T-helper 2 cell treated with Interferon-gamma antibody and Interleukin-4, amounts not matched to agents 5 μg/mL and 100 μg/mL, for 36 hours (primary cell): ENCODE measurements at regions not wholly inside any gene's neighbourhood (a gene's known extent, or its start where the extent isn't known, plus 50 kb on each side); places are given as distances from the start of the nearest gene placed in this dataset.
"Not testable (repeated sequence)": the region's sequence is repeated elsewhere in the genome, so short reads cannot be mapped to it uniquely, and the experiment has no call there.

ENCODE experiments used
- DNase-seq: peaks from one replicate; pipeline ENCODE4 v3.0.0; 2021; ENCODE audit warnings: low spot score
- H3K27ac Mint-ChIP-seq: one replicate; pipeline ENCODE4 v1.8.0; 2021; ENCODE audit warnings: mild to moderate bottlenecking, mixed read lengths
- H3K27me3 Mint-ChIP-seq: one replicate; pipeline ENCODE4 v1.8.0; 2021; ENCODE audit warnings: low read depth, mixed read lengths
- H3K36me3 Mint-ChIP-seq: one replicate; pipeline ENCODE4 v1.8.0; 2021; ENCODE audit warnings: low read depth, mixed read lengths
- H3K4me1 Mint-ChIP-seq: one replicate; pipeline ENCODE4 v1.8.0; 2021; ENCODE audit warnings: low read depth, mixed read lengths
- H3K4me3 Mint-ChIP-seq: one replicate; pipeline ENCODE4 v1.8.0; 2022; ENCODE audit warnings: mild to moderate bottlenecking, moderate library complexity, mixed read lengths
- H3K9me3 Mint-ChIP-seq: one replicate; pipeline ENCODE4 v1.8.0; 2021; ENCODE audit warnings: mixed read lengths

- H3K27me3 Mint-ChIP-seq: no peaks in the 10 kb centered on the region
- no peak overlapping the region for H3K4me3 Mint-ChIP-seq
- DNase-seq: no peak
- H3K9me3 Mint-ChIP-seq: peaks cover 6% of the 10 kb centered on the region
- H3K27ac Mint-ChIP-seq: no peak overlapping the region
- H3K4me1 Mint-ChIP-seq: no peaks in the 10 kb centered on the region
- H3K36me3 Mint-ChIP-seq: no peaks in the 10 kb centered on the region
These were observed 678.9 kb upstream of the CELF4 start for GRCh38 chr18:38244480-38244879.

- no peak overlapping the region for H3K4me3 Mint-ChIP-seq
- H3K27me3 Mint-ChIP-seq: no peaks in the 10 kb centered on the region
- H3K36me3 Mint-ChIP-seq: no peaks in the 10 kb centered on the region
- H3K27ac Mint-ChIP-seq: no peak overlapping the region
- H3K4me1 Mint-ChIP-seq: no peaks in the 10 kb centered on the region
- no peak for DNase-seq
- H3K9me3 Mint-ChIP-seq: peaks cover 6% of the 10 kb centered on the region
These were observed 677.7 kb upstream of the CELF4 start for GRCh38 chr18:38243291-38243690.

- Mint-ChIP-seq H3K27me3 (no peaks in the 10 kb centered on the region), H3K36me3 (no peaks in the 10 kb centered on the region), H3K27ac (no peak overlapping the region), H3K4me1 (no peaks in the 10 kb centered on the region), H3K9me3 (peaks cover 3% of the 10 kb centered on the region), H3K4me3 (no peak overlapping the region)
- DNase-seq: no peak
These were observed 676.1 kb upstream of the CELF4 start for GRCh38 chr18:38241736-38242135.

GRCh38 chr18:38241216-38241615 lies 675.6 kb upstream of the CELF4 start:
- no peaks in the 10 kb centered on the region for H3K36me3 Mint-ChIP-seq
- H3K4me1 Mint-ChIP-seq: no peaks in the 10 kb centered on the region
- no peak for DNase-seq
- H3K27ac Mint-ChIP-seq: no peak overlapping the region
- peaks cover under 1% of the 10 kb centered on the region for H3K9me3 Mint-ChIP-seq
- no peaks in the 10 kb centered on the region for H3K27me3 Mint-ChIP-seq
- H3K4me3 Mint-ChIP-seq: no peak overlapping the region

- DNase-seq: no peak
- H3K27ac Mint-ChIP-seq: no peak overlapping the region
- H3K9me3 Mint-ChIP-seq: no peaks in the 10 kb centered on the region
- H3K4me1 Mint-ChIP-seq: no peaks in the 10 kb centered on the region
- no peaks in the 10 kb centered on the region for H3K36me3 Mint-ChIP-seq
- no peak overlapping the region for H3K4me3 Mint-ChIP-seq
- no peaks in the 10 kb centered on the region for H3K27me3 Mint-ChIP-seq
These were observed 674.0 kb upstream of the CELF4 start for GRCh38 chr18:38239606-38240005.

- Mint-ChIP-seq H3K27ac (no peak overlapping the region), H3K36me3 (no peaks in the 10 kb centered on the region), H3K4me1 (no peaks in the 10 kb centered on the region), H3K27me3 (no peaks in the 10 kb centered on the region), H3K4me3 (no peak overlapping the region), H3K9me3 (no peaks in the 10 kb centered on the region)
- no peak for DNase-seq
These were observed 672.2 kb upstream of the CELF4 start for GRCh38 chr18:38237796-38238195.

- Mint-ChIP-seq H3K27ac (no peak overlapping the region), H3K4me1 (no peaks in the 10 kb centered on the region), H3K36me3 (no peaks in the 10 kb centered on the region), H3K4me3 (no peak overlapping the region), H3K27me3 (no peaks in the 10 kb centered on the region), H3K9me3 (no peaks in the 10 kb centered on the region)
- DNase-seq: no peak
These were observed 656.0 kb upstream of the CELF4 start for GRCh38 chr18:38221476-38222100.

- no peak overlapping the region for H3K4me3 Mint-ChIP-seq
- no peak for DNase-seq
- H3K27ac Mint-ChIP-seq: no peak overlapping the region
- no peaks in the 10 kb centered on the region for H3K27me3 Mint-ChIP-seq
- H3K4me1 Mint-ChIP-seq: no peaks in the 10 kb centered on the region
- H3K36me3 Mint-ChIP-seq: no peaks in the 10 kb centered on the region
- no peaks in the 10 kb centered on the region for H3K9me3 Mint-ChIP-seq
These were observed 633.4 kb upstream of the CELF4 start for GRCh38 chr18:38198956-38199355.

- H3K27ac Mint-ChIP-seq: no peak overlapping the region
These were observed 632.9 kb upstream of the CELF4 start for GRCh38 chr18:38198526-38198925.

GRCh38 chr18:38186491-38186890 lies 620.9 kb upstream of the CELF4 start:
- H3K9me3 Mint-ChIP-seq: peaks cover 6% of the 10 kb centered on the region
- H3K4me1 Mint-ChIP-seq: no peaks in the 10 kb centered on the region
- no peaks in the 10 kb centered on the region for H3K36me3 Mint-ChIP-seq
- H3K27ac Mint-ChIP-seq: no peak overlapping the region
- DNase-seq: no peak
- no peaks in the 10 kb centered on the region for H3K27me3 Mint-ChIP-seq
- no peak overlapping the region for H3K4me3 Mint-ChIP-seq

More at GRCh38 chr18:38198526-38198925, 632.9 kb upstream of the CELF4 start:
- H3K27me3 Mint-ChIP-seq: no peaks in the 10 kb centered on the region
- no peaks in the 10 kb centered on the region for H3K9me3 Mint-ChIP-seq
- no peaks in the 10 kb centered on the region for H3K4me1 Mint-ChIP-seq
- DNase-seq: no peak
- H3K36me3 Mint-ChIP-seq: no peaks in the 10 kb centered on the region
- H3K4me3 Mint-ChIP-seq: no peak overlapping the region

GRCh38 chr18:38174594-38174993 lies 609.0 kb upstream of the CELF4 start:
- Mint-ChIP-seq H3K27me3 (no peaks in the 10 kb centered on the region), H3K4me1 (no peaks in the 10 kb centered on the region), H3K9me3 (no peaks in the 10 kb centered on the region), H3K27ac (no peak overlapping the region), H3K4me3 (no peak overlapping the region), H3K36me3 (no peaks in the 10 kb centered on the region)
- no peak for DNase-seq

- Mint-ChIP-seq H3K36me3 (no peaks in the 10 kb centered on the region), H3K27me3 (no peaks in the 10 kb centered on the region), H3K9me3 (no peaks in the 10 kb centered on the region), H3K27ac (no peak overlapping the region), H3K4me1 (no peaks in the 10 kb centered on the region), H3K4me3 (no peak overlapping the region)
- DNase-seq: no peak
These were observed 608.6 kb upstream of the CELF4 start for GRCh38 chr18:38174173-38174572.

GRCh38 chr18:38170845-38171244 lies 605.2 kb upstream of the CELF4 start:
- no peaks in the 10 kb centered on the region for H3K27me3 Mint-ChIP-seq
- no peaks in the 10 kb centered on the region for H3K36me3 Mint-ChIP-seq
- no peaks in the 10 kb centered on the region for H3K4me1 Mint-ChIP-seq
- H3K27ac Mint-ChIP-seq: no peak overlapping the region
- DNase-seq: no peak
- no peak overlapping the region for H3K4me3 Mint-ChIP-seq
- H3K9me3 Mint-ChIP-seq: no peaks in the 10 kb centered on the region

- no peaks in the 10 kb centered on the region for H3K36me3 Mint-ChIP-seq
- no peaks in the 10 kb centered on the region for H3K27me3 Mint-ChIP-seq
- no peak overlapping the region for H3K27ac Mint-ChIP-seq
- no peak overlapping the region for H3K4me3 Mint-ChIP-seq
- no peaks in the 10 kb centered on the region for H3K4me1 Mint-ChIP-seq
- DNase-seq: no peak
- H3K9me3 Mint-ChIP-seq: no peaks in the 10 kb centered on the region
These were observed 602.0 kb upstream of the CELF4 start for GRCh38 chr18:38167623-38168022.

- not testable (repeated sequence) for DNase-seq, H3K4me1 Mint-ChIP-seq, H3K27ac Mint-ChIP-seq, H3K36me3 Mint-ChIP-seq, H3K27me3 Mint-ChIP-seq, H3K4me3 Mint-ChIP-seq
- peaks cover 13% of the 10 kb centered on the region for H3K9me3 Mint-ChIP-seq
These were observed 587.5 kb upstream of the CELF4 start for GRCh38 chr18:38153116-38153515.
